Cerebellar cortex (tissue), 1 donor: ENCODE measurements at regions not wholly inside any gene's neighbourhood (a gene's known extent, or its start where the extent isn't known, plus 50 kb on each side); places are given as distances from the start of the nearest gene placed in this dataset.

Experiments used
- DNase-seq: peaks from one replicate; pipeline ENCODE4 v3.0.0-alpha.2; 2015; ENCODE audit warnings: low spot score

DNA sequence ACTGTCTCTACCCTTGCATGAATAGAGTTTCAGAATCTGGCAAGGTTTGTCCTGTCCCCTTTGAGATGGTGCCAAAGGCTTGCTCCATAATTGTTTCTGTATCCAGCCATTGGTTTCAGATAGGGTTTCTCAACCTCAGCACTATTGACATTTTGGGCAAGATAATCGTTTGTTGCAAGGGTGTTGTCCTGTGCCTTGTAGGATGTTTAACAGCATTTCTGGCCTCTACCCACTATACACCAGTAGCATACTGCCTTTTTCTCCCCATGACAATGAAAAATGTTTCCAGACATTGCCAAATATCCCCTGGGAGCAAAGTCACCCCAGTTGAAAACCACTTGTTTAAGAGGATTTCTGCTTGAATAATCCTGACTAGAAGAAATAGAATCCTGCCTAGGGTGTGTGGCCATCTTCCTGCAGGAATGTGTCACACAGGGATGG is 126.8 kb downstream of the CDC42EP3 start:
- no peak for DNase-seq

DNA sequence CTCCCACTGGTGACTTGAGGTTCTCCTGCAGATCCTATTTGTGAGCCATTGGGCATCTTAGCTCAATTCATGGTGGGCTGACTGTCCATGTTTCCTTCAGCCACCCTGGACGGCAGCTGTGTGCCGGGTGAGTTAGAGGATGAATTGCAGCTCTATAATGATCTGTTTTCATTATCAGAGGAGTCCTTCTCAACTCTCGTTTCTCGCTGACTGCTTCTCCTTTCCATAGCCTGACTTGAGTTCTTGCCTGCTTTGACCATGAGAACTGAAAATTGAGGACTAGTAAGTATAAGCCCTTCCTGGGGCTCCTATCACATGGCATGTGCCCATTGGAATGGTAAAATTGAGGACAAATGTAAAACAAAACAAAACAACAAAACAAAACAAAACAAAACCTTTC is 121.8 kb downstream of the CDC42EP3 start:
- no peak for DNase-seq

DNA sequence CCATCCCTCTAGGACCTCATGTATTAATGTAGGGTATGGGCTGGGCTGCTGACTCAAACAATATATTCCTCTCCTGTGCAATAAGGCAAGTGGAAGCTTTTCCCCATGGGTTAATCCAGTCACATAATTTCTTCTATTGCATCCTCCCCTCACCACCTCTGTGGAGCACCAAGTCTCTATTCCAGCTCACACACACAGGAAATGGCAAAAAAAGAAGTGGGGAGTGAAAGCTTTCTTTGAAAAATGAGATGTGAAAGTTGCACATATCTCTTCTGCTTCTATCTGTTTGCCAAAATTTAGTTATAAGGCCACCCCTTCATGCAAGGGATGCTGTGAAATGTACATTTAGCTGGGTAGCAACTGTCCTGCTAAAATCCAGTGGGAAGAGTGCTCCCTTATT is 121.3 kb downstream of the CDC42EP3 start:
- DNase-seq, result no peak

DNA sequence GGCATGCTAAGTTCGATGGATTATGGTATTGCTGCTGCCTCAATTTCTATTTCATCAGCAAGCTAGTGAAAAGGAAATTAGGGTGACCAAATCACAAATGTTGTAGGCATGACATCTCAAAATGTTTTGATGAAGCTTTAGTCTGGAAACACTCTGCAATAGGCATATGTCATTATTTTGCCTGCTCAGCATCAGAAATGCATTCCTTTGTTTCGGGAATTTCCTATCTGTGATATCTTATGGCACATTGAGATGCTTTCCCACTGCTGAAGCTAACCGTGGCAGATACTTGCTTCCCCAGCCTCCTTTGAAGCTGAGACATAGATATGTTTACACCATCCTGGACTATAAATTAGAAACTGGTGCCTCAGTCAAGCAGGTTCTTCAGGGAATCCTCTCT is 119.7 kb downstream of the CDC42EP3 start:
- no peak for DNase-seq

DNA sequence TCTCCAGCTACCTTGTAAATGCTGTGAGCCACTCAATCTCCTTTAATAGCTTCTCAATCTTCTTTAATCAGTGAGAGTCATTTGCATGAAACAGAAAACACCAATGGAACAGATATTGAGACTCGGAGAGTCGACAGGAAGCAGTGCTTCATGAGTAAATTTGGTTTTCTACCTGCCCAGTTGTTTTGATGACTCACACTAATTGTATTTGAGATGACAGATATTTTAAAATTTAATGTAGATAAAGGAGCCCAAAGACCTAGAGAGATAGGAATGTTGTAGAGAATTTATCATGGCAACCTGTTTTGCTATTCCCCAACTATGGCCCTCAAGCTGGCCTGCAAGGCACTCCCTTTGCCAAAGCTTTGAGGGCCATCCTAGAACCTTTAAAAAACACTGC is 119.1 kb downstream of the CDC42EP3 start:
- no peak for DNase-seq

DNA sequence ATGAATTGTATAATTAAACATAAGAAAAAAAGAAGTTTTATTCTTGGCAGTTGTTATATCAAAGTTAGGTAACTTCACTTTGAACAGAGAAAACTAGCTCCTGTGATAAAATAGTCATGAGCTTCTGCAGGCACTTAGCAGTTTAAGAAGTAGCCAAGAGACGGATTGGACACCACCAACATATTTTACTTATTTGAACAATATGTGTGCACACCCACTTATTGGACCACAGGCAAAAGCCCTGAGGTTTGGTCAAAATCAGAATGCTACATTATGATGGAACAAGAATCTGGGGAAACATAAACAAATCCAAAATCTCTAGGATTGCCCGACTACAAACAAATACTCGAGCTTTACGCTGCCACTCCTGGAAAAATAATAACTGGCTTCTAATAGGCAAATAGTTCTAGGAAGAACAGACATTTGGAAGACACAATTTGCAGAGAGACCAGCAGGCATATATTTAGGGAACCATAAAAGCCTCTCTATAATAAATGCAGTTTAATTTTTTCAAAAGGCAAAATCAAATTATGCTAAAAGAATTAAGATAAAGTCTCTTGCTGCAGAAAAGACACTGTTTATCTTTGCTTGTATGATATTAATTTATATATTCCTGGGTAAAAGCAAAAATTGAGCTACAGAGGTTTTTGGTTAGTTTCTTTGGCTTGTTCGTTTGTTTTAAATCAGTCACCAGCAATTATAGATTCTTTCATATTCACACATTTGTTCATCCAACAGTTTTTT is 117.9 kb downstream of the CDC42EP3 start:
- no peak for DNase-seq

DNA sequence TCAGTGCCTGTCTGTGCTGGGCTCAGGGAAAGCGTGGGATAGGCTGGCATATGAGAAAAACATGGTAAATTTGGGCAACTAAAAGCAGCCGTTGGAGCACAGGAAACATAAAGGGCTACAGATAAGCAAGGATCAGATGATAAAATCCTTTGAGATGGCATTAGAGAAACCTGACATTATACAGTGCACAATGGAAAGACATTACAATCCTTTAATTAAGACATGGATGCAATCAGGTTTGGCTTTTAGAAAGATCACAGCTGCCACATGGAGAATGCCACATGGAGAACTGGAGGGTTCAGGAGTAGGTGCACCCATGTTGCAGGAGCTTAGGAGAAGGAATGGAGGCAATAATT is 117.3 kb downstream of the CDC42EP3 start:
- DNase-seq, result no peak

DNA sequence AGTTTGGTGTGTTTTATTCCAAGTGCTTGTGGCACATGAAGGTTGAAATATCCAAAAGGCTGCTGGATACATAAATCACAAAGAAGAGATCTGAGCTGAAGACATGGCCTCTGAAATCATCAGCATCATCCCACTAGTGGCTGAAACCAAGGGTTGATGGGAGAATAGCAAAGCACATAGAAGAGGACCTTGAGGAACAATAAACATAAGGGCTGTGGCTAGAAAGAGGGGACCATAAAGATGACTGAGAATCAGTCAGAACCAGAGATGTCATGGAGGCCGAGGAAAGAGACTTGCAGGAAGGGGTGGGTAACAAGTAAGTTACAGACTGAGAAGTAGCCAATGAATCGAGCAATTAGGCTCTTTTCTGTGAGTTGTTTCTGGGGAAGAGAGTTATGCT is 116.8 kb downstream of the CDC42EP3 start:
- DNase-seq, result no peak

DNA sequence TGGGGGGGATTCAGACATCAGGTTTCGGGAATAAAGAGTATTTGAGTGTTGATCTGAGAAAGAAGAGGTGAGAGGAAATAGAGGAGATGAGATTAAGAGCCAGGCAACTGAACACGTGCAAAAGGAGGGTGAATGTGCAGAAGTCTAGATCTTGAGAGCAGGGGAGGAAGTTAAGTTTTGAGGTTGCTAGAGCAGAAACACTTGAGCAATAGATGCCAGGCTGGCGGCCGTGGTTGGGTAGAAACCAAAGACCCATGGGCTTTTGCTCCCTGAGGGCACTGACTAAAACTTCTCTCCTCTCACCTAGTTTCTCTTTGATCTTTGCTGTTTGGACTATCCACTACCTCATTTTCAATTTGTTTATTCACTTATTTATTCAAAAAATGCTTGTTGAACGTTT is 116.0 kb downstream of the CDC42EP3 start:
- no peak for DNase-seq

DNA sequence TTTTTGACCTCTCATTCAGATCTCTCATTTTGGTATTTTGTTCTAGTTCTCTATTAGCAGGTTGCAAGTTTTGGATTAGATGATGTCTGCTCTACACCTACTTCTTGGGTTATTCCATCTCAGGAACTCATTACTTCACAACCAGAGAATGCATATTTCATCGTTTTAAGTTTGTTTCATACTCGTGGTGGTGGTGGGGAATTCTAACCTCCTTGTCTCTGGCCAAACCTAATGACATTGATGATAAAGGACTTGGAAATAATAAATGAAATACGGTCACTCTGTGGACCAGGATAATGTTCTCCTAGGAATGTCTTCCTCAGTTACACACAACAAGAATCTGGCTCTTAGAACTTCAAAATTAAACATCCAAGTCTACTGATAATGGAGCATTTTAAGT is 115.2 kb downstream of the CDC42EP3 start:
- no peak for DNase-seq

DNA sequence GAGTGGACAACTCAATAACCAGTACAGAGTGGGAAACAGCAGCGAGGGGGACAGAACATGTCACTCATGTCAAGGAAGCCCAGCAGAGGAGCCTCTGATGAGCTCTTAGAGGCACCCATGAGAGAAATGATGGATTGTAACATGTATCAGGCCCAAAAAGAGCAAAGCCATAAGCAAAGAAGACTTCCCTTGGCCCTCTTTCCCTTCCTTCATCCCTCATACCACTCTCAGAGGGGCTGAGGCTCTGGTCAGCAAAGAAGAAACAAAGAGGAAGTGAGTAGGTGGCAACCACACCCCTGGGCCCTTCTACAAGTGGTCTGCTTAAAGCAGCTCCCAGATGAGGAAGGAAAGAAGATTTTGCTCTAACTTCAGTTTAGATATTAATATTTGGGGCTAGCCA is 112.8 kb downstream of the CDC42EP3 start:
- no peak for DNase-seq

DNA sequence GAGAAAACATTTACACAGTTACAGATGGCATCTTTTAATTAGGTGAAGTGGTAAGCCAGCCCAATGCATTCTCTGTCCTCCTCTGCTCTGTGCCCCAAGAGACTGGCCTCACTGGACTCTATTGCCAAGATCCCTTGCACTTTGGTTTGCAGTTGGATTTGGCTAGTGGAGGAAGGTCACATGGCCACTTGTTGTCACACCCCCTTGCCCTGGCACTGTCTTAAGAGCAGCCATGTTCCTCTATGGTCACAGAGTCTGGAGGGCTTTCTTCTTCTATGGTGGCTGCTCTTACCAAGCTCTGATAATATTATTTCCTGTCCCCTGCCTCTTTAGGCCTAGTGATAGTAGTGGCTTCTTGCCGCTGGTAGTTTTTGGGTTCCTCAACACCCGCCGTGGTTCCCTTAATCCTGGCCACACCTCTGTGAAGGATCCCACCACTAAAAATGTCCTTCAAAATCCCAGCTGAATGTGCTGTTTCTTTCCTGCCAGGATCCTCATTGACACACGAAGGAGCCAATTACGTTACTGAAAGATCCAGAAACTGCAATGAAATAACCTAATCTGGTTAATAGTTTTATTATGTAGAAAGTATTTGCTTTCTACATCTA is 111.1 kb downstream of the CDC42EP3 start:
- DNase-seq, result no peak

DNA sequence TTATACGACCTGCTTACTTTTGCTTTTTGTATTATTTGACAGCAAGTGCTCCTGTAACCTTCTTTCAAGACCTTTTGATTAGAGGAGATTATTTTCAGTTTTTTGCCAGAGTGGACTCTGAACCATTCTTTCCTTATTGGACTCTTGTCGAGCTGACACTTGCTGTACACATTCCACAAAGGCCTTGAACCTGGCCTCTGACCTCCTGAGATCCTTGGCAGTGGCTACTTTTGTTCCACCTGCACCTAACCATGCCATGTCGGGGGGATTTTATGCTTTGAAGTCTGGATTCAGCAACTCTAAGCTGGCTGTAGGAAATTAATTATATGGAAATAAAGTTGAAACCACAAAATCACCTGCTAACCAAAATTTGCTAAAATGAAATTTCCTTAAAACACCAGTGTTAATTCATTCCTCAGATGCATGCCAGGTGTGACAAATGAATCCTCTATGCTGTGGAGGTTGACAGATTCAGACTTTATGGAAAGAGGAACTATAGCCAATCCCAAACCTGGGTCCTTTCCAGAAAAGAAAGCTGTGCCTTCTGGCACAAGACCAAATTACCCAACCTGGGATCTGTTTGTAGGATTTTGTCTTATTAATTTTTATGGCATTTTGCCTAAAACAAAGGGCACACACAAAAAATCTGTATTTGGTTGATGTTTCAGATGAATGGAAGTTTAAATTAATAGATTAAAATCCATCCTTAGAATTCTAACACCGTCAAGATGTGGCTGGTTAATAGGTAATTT is 110.4 kb downstream of the CDC42EP3 start:
- DNase-seq, result peak; percentile 31

DNA sequence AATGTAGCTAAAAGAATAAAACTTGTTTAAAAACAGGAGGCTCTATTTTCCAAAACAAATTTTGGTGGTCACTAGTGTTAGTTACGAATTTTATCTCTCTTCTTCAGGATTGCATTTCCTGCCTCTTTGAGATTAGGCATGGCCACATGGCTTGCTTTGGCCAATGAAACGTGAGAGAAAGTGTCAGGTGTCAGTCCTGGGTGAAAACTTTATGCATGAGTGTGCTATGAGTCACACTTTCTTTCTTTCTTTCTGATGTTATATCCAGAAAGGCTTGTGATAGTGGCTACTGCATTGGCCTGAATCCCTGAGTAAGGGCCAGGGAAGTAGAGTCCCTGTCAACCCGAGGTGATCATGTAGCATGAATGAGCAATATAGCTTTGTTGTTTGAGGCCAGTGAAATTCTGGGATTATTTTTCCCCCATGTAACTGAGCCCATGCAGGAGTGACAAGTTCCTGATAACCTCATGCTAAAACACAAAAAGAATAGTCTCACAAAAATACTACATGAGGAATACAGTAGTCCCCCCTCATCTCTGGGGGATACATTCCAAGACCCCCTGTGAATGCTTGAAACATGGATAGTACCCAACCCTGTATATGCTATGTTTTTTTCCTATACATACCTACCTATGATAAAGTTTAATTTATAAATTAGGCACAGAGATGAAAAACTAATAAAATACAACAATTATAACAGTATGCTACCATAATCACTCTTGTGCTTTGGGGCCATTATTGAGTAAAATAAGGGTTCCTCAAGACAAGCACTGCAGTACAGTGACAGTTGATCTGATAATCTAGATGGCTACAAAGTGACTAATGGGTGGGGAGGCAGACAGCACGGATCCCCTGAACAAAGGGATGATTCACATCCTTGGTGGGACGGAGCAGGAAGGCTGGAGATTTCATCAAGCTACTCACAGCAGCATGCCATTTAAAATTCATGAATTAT is 109.5 kb downstream of the CDC42EP3 start:
- no peak for DNase-seq

DNA sequence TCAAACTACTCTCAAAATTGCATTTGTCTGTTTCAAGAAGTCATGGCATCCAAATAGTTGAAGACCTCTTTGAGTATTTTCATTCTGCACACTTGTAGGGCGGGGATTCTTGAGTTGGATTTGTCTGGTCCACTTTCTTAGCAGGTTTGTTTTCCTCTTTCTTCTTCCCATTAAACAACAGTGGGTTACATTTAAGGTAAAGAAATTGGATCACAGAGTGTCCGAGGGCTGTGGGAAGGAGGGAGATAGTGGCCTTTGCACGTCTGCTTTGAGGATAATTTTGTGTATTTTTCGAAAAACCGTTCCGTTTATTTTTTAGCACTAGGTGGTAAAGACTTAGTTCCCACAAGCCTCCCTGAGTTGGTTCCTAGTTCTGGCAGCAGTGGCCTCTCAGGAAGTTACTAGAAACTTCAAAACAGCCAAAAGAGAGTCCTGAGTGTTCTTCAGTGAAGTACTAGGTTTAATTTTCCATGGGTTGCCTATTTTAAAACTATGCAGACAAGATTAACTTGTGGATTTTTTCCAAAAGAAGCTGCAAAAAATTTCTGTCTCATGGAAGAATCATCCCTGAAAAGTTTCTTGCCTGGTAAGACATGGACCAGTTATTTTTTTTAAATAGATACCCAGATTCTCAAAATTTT is 107.9 kb downstream of the CDC42EP3 start:
- DNase-seq, result no peak

DNA sequence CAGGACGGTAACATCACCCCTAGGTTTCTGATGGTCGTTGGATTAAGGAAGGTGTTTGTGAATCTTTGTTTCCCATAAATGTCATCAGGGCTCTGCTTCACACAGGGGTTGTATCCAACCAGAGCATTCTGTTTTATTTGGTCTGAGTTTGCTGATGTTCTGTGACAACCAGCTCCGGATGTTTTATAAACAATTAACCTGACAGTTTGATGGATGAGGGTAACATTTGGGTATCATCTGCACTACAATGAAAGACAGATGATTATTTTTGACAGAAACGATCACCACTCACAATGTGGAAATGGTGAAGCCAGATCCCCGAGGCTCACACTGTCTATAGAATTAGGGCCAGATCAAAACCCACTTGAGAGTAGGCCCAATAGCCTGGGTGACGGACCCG is 107.1 kb downstream of the CDC42EP3 start:
- DNase-seq, result no peak

DNA sequence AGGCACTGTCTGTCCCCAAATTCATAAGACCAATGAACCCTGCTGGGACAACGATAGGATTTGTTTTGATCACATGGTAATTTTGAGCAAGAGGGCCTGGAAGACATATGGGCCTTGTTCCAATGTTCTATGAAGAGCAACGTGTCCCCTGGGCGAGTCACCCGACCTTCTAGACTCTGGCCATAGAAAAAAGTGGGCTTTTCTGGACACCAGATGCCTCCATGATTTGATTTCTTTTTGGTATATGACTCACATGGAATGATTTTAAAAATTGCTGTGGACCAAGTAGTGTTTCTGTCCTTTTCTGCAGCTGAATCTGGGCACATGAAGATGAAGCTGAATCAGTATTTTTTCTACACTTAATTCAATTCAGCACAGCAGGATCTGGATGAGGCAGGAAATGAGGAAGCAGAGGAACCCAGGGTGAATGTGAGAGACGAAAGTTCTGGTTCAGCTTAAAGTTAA is 104.9 kb downstream of the CDC42EP3 start:
- no peak for DNase-seq

DNA sequence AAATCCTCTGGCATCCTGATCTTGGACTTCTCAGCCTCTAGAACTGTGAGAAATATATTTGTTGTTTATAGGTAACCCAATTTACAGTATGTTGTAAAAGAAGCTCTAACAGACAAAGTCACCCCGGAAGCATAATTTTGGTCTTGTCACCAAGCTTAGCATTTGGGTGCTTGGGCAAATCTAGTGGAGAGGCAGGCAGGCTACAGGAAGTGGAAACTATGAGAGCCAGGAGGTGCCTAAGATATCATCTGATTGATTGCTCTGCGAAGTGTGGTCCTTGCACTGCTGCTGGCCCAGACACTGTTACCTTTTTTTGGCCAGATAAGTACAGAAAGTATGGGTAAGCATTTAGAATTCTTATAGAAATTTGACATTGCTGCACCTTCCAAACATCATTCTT is 102.9 kb downstream of the CDC42EP3 start:
- no peak for DNase-seq

DNA sequence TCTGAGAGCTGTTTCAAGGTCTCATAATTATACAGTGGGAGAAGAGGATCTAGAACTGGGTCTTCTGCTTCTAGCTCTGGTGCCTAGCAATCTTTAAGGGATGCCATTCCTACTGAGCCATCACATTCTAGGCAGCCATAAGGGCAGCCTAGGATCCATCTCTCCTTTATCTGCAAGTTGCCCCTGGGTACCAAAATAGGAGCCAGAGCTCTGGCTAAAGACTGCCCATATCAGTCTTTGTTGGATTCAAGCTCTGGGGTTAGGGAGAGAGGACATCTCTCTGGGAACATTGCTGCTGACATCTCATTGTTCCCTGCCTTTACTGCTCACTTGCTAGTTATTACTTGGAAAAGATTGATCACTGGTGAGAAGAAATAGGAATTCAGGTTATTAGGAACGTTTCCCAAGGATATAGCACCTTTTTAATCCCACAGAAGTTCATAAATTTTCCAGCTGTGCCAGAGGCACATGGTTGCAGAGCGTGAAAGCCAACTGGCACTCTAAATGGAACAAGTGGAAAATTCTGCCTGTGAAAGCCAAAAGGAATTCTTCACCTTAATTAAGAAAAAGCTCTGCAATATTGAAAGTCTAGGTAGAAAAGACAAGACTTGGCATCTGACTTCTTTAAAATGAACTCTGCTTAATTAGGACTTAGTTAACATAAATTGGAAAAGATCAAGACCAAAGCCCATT is 102.2 kb downstream of the CDC42EP3 start:
- DNase-seq, result no peak

DNA sequence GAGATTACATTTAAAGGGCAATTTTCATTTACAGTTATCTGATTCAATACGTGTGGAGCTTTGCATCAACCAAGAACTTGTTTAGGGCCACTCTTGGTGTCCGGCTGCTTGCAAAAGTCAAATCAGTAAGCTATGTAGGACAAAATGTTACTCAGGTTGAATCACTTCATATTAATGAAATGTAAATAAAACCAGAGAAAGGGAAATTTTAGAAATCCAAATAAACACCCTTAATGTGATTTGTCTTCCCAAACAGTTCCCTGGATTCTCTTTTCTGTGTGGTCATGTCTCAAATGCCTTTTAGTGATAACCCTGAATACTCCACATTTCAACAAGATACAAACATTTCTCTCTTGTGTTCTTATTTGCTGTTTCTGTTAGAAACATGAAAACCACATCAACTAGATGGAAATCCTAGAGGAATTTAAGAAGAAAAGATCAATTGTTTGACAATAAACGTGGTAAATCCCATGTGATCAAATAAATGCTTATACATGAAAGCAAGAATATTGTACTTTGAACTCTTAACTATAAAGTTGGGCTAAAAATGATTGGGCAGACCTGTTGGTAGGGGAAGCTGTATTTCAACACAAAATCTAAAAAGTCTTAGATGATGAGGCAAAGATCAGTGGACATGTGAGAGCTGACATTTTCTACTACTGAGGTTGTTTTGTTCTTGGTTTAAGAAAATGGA is 101.3 kb downstream of the CDC42EP3 start:
- DNase-seq, result no peak
